ENCODE measurements at regions not wholly inside any gene's neighbourhood (a gene's known extent, or its start where the extent isn't known, plus 50 kb on each side); places are given as distances from the start of the nearest gene placed in this dataset.

DNA sequence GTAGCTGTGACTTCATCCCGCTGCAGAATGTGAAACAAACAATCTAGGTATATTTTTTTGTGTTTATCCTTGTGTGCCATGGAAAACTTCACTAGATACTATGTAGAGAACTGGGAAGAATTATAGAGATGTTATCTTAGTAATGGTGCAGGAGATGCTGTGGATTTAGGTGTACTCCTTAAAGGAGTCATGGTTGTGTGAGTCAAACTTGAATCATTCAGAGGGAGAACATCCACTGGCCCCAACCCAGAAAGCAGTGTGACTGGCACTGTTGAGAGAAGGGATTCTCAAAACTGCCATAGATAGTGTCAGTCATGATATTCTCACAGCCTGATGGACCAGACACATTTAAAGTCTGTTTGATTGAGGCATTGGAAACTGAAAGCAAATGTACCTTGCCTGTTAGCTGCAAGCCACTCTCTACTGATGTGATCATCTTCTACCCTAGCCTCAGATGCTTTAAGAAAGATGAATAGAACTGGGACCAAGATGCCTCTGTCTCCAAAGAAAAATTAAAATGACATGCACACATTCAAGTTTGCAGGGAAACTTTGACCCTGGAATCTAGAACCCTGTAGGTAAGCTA lies 754.6 kb downstream of the MRPL39 start:
- TF ChIP-seq EZH2 (IDR thresholded peaks at IDR 0.05): no peak
- TF ChIP-seq POLR2AphosphoS5 (IDR thresholded peaks at IDR 0.05; ENCODE audit: borderline replicate concordance, low read depth, low read length): no peak

Data from SK-N-MC (cell line).